ENCODE measurements at regions not wholly inside any gene's neighbourhood (a gene's known extent, or its start where the extent isn't known, plus 50 kb on each side); places are given as distances from the start of the nearest gene placed in this dataset.

GRCh38 chr6:122014961-122015360 is 384.5 kb upstream of the HSF2 start:
- FAIRE-seq (no peak), DNase-seq (no peak)
- H3K4me1 ChIP-seq (ENCODE audit: control insufficient read depth in 2 of 3, insufficient read depth in 2 of 3, low read depth in 1 of 3, low read length in 3 of 3), result no peaks in the 10 kb centered on the region
- H3K36me3 ChIP-seq (ENCODE audit: control insufficient read depth in 2 of 3, insufficient read depth in 3 of 3, low read length in 3 of 3), result no peaks in the 10 kb centered on the region
- intact Hi-C loops (cut with DNase I), result no loop called here
- no peaks in the 10 kb centered on the region for H3K27me3 ChIP-seq (ENCODE audit: control insufficient read depth, insufficient read depth, low read length)
- TF ChIP-seq, protein P1, sequence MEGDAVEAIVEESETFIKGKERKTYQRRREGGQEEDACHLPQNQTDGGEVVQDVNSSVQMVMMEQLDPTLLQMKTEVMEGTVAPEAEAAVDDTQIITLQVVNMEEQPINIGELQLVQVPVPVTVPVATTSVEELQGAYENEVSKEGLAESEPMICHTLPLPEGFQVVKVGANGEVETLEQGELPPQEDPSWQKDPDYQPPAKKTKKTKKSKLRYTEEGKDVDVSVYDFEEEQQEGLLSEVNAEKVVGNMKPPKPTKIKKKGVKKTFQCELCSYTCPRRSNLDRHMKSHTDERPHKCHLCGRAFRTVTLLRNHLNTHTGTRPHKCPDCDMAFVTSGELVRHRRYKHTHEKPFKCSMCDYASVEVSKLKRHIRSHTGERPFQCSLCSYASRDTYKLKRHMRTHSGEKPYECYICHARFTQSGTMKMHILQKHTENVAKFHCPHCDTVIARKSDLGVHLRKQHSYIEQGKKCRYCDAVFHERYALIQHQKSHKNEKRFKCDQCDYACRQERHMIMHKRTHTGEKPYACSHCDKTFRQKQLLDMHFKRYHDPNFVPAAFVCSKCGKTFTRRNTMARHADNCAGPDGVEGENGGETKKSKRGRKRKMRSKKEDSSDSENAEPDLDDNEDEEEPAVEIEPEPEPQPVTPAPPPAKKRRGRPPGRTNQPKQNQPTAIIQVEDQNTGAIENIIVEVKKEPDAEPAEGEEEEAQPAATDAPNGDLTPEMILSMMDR (IDR thresholded peaks at IDR 0.05; ENCODE audit: borderline replicate concordance, extremely low read depth, insufficient read depth), result no peak
- no peak overlapping the region for H3K9ac ChIP-seq (ENCODE audit: low read length in 3 of 3)
- no peak overlapping the region for H3K4me3 ChIP-seq (ENCODE audit: low read length in 3 of 3)
- H3K9me3 ChIP-seq (ENCODE audit: control insufficient read depth in 2 of 3, insufficient read depth in 1 of 3, low read length in 3 of 3), result no peaks in the 10 kb centered on the region
- H3K27ac ChIP-seq (ENCODE audit: low read depth in 2 of 2, low read length in 2 of 2), result no peak overlapping the region

DNA sequence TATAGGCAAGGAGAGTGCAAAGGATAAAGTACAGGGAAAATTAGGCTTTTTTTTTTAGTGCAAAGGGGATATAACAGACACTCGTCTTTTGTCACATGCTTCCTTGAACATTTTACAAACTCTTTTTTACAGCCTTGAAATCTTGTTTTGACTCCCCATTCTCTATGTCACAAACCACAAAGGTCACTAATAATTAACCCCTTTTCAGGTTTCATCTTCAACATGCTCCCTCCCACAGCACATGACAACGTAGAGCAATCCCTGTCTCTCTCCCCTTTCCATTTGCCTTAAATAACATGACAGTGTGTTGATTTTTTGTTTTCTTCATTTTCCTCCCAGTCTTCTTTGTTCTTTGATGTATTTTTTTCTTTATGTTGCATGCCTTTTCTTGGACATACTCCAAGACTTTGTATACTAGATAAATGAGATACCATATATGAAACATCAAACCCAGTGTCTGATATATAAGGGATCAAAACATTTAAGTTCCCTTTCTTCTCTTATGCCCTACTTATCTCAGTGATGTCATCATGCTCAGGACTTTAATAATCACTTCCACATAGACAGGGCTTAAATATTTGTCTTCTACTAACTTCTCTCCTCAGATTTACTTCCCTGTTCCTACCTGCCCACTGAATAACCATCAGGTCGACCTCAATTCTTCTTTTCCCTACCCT is 378.7 kb upstream of the HSF2 start:
- H3K4me3 ChIP-seq (ENCODE audit: low read length in 3 of 3), result no peak overlapping the region
- TF ChIP-seq, protein P1 (IDR thresholded peaks at IDR 0.05; ENCODE audit: borderline replicate concordance, extremely low read depth, insufficient read depth), result no peak
- DNase-seq, result no peak
- no peaks in the 10 kb centered on the region for H3K27me3 ChIP-seq (ENCODE audit: control insufficient read depth, insufficient read depth, low read length)
- no peak overlapping the region for H3K9ac ChIP-seq (ENCODE audit: low read length in 3 of 3)
- intact Hi-C loops (cut with DNase I), result no loop called here
- no peaks in the 10 kb centered on the region for H3K4me1 ChIP-seq (ENCODE audit: control insufficient read depth in 2 of 3, insufficient read depth in 2 of 3, low read depth in 1 of 3, low read length in 3 of 3)
- no peaks in the 10 kb centered on the region for H3K9me3 ChIP-seq (ENCODE audit: control insufficient read depth in 2 of 3, insufficient read depth in 1 of 3, low read length in 3 of 3)
- no peak overlapping the region for H3K27ac ChIP-seq (ENCODE audit: low read depth in 2 of 2, low read length in 2 of 2)
- H3K36me3 ChIP-seq (ENCODE audit: control insufficient read depth in 2 of 3, insufficient read depth in 3 of 3, low read length in 3 of 3), result no peaks in the 10 kb centered on the region
- FAIRE-seq, result no peak

DNA sequence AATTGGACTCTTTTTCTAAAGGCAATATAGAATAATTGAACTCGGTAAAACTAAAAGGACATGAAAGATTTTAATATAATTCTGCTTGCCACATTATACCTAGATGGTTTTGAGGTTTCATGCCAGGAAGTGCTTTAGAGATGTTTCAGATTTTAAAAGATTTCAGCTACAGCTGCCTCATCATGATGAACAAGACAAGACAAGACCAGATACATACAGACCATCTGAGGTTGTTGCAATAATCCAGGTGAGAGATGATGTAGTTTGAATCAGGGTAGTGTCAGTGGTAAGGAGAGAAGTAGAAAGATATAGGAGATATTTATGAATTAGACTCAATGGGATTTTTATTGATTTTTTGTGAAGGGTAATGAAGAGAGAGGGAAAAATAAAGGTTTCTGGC is 374.3 kb upstream of the HSF2 start:
- intact Hi-C loops (cut with DNase I), result no loop called here
- no peak overlapping the region for H3K9ac ChIP-seq (ENCODE audit: low read length in 3 of 3)
- no peak for FAIRE-seq

More for the DNA sequence above, 374.3 kb upstream of the HSF2 start:
- no peaks in the 10 kb centered on the region for H3K36me3 ChIP-seq (ENCODE audit: control insufficient read depth in 2 of 3, insufficient read depth in 3 of 3, low read length in 3 of 3)
- no peak for DNase-seq
- H3K4me3 ChIP-seq (ENCODE audit: low read length in 3 of 3), result no peak overlapping the region
- H3K27me3 ChIP-seq (ENCODE audit: control insufficient read depth, insufficient read depth, low read length), result no peaks in the 10 kb centered on the region
- TF ChIP-seq, protein P1 (IDR thresholded peaks at IDR 0.05; ENCODE audit: borderline replicate concordance, extremely low read depth, insufficient read depth), result no peak
- no peaks in the 10 kb centered on the region for H3K4me1 ChIP-seq (ENCODE audit: control insufficient read depth in 2 of 3, insufficient read depth in 2 of 3, low read depth in 1 of 3, low read length in 3 of 3)
- no peaks in the 10 kb centered on the region for H3K9me3 ChIP-seq (ENCODE audit: control insufficient read depth in 2 of 3, insufficient read depth in 1 of 3, low read length in 3 of 3)
- no peak overlapping the region for H3K27ac ChIP-seq (ENCODE audit: low read depth in 2 of 2, low read length in 2 of 2)
